GM12872 (cell line): ENCODE measurements at regions not wholly inside any gene's neighbourhood (a gene's known extent, or its start where the extent isn't known, plus 50 kb on each side); places are given as distances from the start of the nearest gene placed in this dataset.

Experiments used
- CTCF ChIP-seq: IDR thresholded peaks from 3 replicates; pipeline ENCODE4 v1.5.1; 2011; ENCODE audit warnings: low read depth, mild to moderate bottlenecking, low read length, moderate library complexity; ENCODE audit not compliant: insufficient read depth

GRCh38 chr6:3910106-3910663 is 61.0 kb downstream of the FAM50B start:
- TF ChIP-seq CTCF: no peak

- TF ChIP-seq CTCF: no peak
These were observed 62.0 kb downstream of the FAM50B start for GRCh38 chr6:3911130-3911529.

GRCh38 chr6:3911614-3912336 is 62.6 kb downstream of the FAM50B start:
- no peak for TF ChIP-seq CTCF

- no peak for TF ChIP-seq CTCF
These were observed 63.3 kb downstream of the FAM50B start for GRCh38 chr6:3912361-3913076.

GRCh38 chr6:3913077-3913957 is 64.1 kb downstream of the FAM50B start:
- no peak for TF ChIP-seq CTCF

- TF ChIP-seq CTCF: no peak
These were observed 64.8 kb downstream of the FAM50B start for GRCh38 chr6:3913958-3914337.
